ENCODE measurements at regions not wholly inside any gene's neighbourhood (a gene's known extent, or its start where the extent isn't known, plus 50 kb on each side); places are given as distances from the start of the nearest gene placed in this dataset.
"Not testable (repeated sequence)": the region's sequence is repeated elsewhere in the genome, so short reads cannot be mapped to it uniquely, and the experiment has no call there.

DNA sequence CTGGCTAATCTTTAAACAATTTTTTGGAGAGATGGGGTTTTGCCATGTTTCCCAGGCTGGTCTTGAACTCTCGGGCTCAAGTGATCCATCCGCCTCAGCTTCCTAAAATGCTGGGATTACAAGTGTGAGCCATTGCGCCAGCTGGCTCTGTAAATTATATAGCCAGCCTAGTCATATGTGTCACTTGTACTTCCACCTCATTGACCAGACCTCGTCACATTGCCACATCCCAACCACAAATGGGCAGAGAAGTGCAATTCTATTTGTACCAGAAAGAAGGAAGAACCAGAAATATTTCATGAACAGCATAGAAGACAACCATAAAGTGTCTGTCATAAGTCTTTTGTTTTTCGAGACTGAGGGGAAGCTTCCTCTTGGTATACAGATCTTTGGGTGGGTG lies 71.2 kb upstream of the ADRA1D start:
- intact Hi-C loops (cut with micrococcal nuclease), result no loop called here
- ATAC-seq (no peak), DNase-seq (ENCODE audit: low read depth, low spot score) (no peak)
- ChIA-PET RAD21 (ENCODE audit: low non-redundant PET in 1 of 2, low total read pairs in 2 of 2, uncharacterized antibody in 2 of 2, unreplicated experiment in 2 of 2) (no interaction called here), CTCF (no interaction called here), POLR2A (no interaction called here)
- Histone ChIP-seq H3K79me2 (ENCODE audit: insufficient read depth, low read length) (no peaks in the 10 kb centered on the region), H3K9me2 (ENCODE audit: insufficient read depth) (no peaks in the 10 kb centered on the region), H3K9ac (ENCODE audit: low read length) (no peak overlapping the region), H3K9me3 (ENCODE audit: control insufficient read depth in 1 of 2, insufficient read depth in 1 of 2, low read depth in 1 of 2, low read length in 2 of 2) (no peaks in the 10 kb centered on the region; a peak in 1 of 4 replicates), H4K20me1 (ENCODE audit: insufficient read depth) (no peaks in the 10 kb centered on the region), H3K4me1 (ENCODE audit: control insufficient read depth in 1 of 2, insufficient read depth in 2 of 2, low read length in 2 of 2) (no peaks in the 10 kb centered on the region), H3K36me3 (ENCODE audit: control insufficient read depth in 1 of 2, insufficient read depth in 2 of 2, low read length in 2 of 2) (no peaks in the 10 kb centered on the region), H3K4me3 (replicated peaks in 1 of 2; ENCODE audit: low read depth in 1 of 2, low read length in 2 of 2) (no peak overlapping the region), H2AFZ (ENCODE audit: low read depth, low read length, poor library complexity, severe bottlenecking) (no peak overlapping the region), H3K27ac (ENCODE audit: low read depth, low read length) (no peak overlapping the region), H3K27me3 (ENCODE audit: insufficient read depth, low read length) (no peaks in the 10 kb centered on the region), H3K4me2 (ENCODE audit: low read length) (no peak overlapping the region)
- no TSS peak for BruUV-seq (replicated peaks)
- TF ChIP-seq, protein P1, sequence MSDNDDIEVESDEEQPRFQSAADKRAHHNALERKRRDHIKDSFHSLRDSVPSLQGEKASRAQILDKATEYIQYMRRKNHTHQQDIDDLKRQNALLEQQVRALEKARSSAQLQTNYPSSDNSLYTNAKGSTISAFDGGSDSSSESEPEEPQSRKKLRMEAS (IDR thresholded peaks at IDR 0.05), result no peak
- TF ChIP-seq SRF (IDR thresholded peaks at IDR 0.05; ENCODE audit: low read depth), result no peak

DNA sequence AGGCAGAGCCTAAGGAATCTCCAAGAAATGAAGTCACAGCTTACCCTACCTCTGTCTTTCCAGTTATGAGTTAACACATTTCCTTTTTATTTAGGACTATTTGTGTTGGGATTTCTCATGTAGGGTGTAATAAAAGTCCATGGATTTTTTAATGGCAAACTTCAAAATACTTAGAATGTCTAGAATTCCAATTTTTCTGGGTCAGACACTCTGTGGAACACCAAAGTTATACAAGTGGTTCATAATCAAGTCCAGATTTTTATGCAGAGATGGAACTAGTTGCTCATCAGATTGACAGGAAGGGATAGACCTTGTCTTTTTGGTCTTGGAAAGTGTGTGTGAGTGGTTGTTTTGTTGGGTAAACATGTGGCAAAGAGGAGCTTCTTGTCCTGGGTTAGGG lies 69.8 kb upstream of the ADRA1D start:
- no peak for TF ChIP-seq TCF7L2 (IDR thresholded peaks at IDR 0.05; ENCODE audit: borderline replicate concordance, extremely low read depth, insufficient read depth, insufficient read length)
- TF ChIP-seq ZFX (IDR thresholded peaks at IDR 0.05), result no peak
- no peak for TF ChIP-seq SIN3A (IDR thresholded peaks at IDR 0.05; ENCODE audit: low read depth)
- no peak for TF ChIP-seq YY1 (IDR thresholded peaks at IDR 0.05; ENCODE audit: extremely low read depth, insufficient replicate concordance, low read depth, low read length)
- Histone ChIP-seq H3K27me3 (ENCODE audit: insufficient read depth, low read length) (no peaks in the 10 kb centered on the region), H3K9ac (ENCODE audit: low read length) (no peak overlapping the region), H3K36me3 (ENCODE audit: control insufficient read depth in 1 of 2, insufficient read depth in 2 of 2, low read length in 2 of 2) (no peaks in the 10 kb centered on the region), H4K20me1 (ENCODE audit: insufficient read depth) (no peaks in the 10 kb centered on the region), H3K4me1 (ENCODE audit: control insufficient read depth in 1 of 2, insufficient read depth in 2 of 2, low read length in 2 of 2) (no peaks in the 10 kb centered on the region), H3K27ac (ENCODE audit: low read depth, low read length) (no peak overlapping the region), H2AFZ (ENCODE audit: low read depth, low read length, poor library complexity, severe bottlenecking) (no peak overlapping the region), H3K4me2 (ENCODE audit: low read length) (no peak overlapping the region), H3K79me2 (ENCODE audit: insufficient read depth, low read length) (no peaks in the 10 kb centered on the region), H3K9me3 (ENCODE audit: control insufficient read depth in 1 of 2, insufficient read depth in 1 of 2, low read depth in 1 of 2, low read length in 2 of 2) (no peaks in the 10 kb centered on the region; a peak in 1 of 4 replicates), H3K9me2 (ENCODE audit: insufficient read depth) (no peaks in the 10 kb centered on the region), H3K4me3 (replicated peaks in 1 of 2; ENCODE audit: low read depth in 1 of 2, low read length in 2 of 2) (no peak overlapping the region)
- ChIA-PET RAD21 (ENCODE audit: low non-redundant PET in 1 of 2, low total read pairs in 2 of 2, uncharacterized antibody in 2 of 2, unreplicated experiment in 2 of 2) (no interaction called here), POLR2A (no interaction called here), CTCF (no interaction called here)
- no peak for DNase-seq (ENCODE audit: low read depth, low spot score)
- ATAC-seq, result no peak
- intact Hi-C loops (cut with micrococcal nuclease), result no loop called here
- BruUV-seq (replicated peaks), result no TSS peak

DNA sequence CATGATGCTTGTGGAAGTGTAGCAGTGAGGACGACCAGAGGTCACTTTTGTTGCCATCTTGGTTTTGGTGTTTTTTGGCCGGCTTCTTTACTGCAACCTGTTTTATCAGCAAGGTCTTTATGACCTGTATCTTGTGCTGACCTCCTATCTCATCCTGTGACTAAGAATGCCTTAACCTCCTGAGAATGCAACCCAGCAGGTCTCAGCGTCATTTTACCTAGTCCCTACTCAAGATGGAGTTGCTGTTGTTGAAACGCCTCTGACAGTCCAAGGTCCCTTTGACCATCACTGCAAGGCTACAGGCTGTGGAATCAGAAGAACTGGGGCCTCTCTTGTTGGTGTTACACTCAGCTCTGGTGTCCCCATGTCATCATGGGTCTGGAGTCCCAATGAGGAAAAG lies 61.5 kb upstream of the ADRA1D start:
- H3K9ac ChIP-seq (ENCODE audit: low read length); H4K20me1 ChIP-seq (ENCODE audit: insufficient read depth); RAD21 ChIA-PET (ENCODE audit: low non-redundant PET in 1 of 2, low total read pairs in 2 of 2, uncharacterized antibody in 2 of 2, unreplicated experiment in 2 of 2); H3K9me2 ChIP-seq (ENCODE audit: insufficient read depth); H2AFZ ChIP-seq (ENCODE audit: low read depth, low read length, poor library complexity, severe bottlenecking); H3K27me3 ChIP-seq (ENCODE audit: insufficient read depth, low read length); H3K79me2 ChIP-seq (ENCODE audit: insufficient read depth, low read length); ATAC-seq; H3K4me3 ChIP-seq (replicated peaks in 1 of 2; ENCODE audit: low read depth in 1 of 2, low read length in 2 of 2); BruUV-seq (replicated peaks); CTCF ChIA-PET; H3K9me3 ChIP-seq (ENCODE audit: control insufficient read depth in 1 of 2, insufficient read depth in 1 of 2, low read depth in 1 of 2, low read length in 2 of 2); H3K4me1 ChIP-seq (ENCODE audit: control insufficient read depth in 1 of 2, insufficient read depth in 2 of 2, low read length in 2 of 2); intact Hi-C loops (cut with micrococcal nuclease); H3K27ac ChIP-seq (ENCODE audit: low read depth, low read length); H3K36me3 ChIP-seq (ENCODE audit: control insufficient read depth in 1 of 2, insufficient read depth in 2 of 2, low read length in 2 of 2); POLR2A ChIA-PET; H3K4me2 ChIP-seq (ENCODE audit: low read length); DNase-seq (ENCODE audit: low read depth, low spot score): not testable (repeated sequence)
